Breast epithelium (tissue), 4 donors: ENCODE measurements at regions not wholly inside any gene's neighbourhood (a gene's known extent, or its start where the extent isn't known, plus 50 kb on each side); places are given as distances from the start of the nearest gene placed in this dataset.

Source experiments
- DNase-seq, 2 donors: peaks; one replicate each; pipeline ENCODE4 v3.0.0-alpha.2; 2019; ENCODE audit warnings: low spot score in 2 of 2
- H3K27ac ChIP-seq, 2 donors: fragments of 200-600 bp; sonication (generic) in 1 of 2; one replicate each; pipeline ENCODE4 v1.5.1; 2016 to 2019; ENCODE audit warnings: mild to moderate bottlenecking in 1 of 2
- H3K27me3 ChIP-seq, 2 donors: fragments of 200-600 bp; sonication (generic) in 1 of 2; one replicate each; pipeline versions ENCODE4 v1.5.1 to v1.6.0; 2017 to 2019; ENCODE audit warnings: control low read depth in 1 of 2, mild to moderate bottlenecking in 1 of 2
- H3K36me3 ChIP-seq: fragments of 200-600 bp; one replicate; pipeline ENCODE4 v1.5.1; 2019
- H3K4me1 ChIP-seq, 2 donors: fragments of 200-600 bp; sonication (generic); one replicate each; pipeline ENCODE4 v1.5.1; 2016 to 2019; ENCODE audit warnings: control low read depth in 1 of 2
- H3K4me3 ChIP-seq, 3 donors: fragments of 200-600 bp; sonication (generic); 1 replicate in 2 of 3; 2 replicates in 1 of 3; pipeline ENCODE4 v1.5.1; 2016 to 2019; ENCODE audit warnings: mild to moderate bottlenecking in 3 of 3, moderate library complexity in 2 of 3
- H3K9me3 ChIP-seq, 2 donors: fragments of 200-600 bp; sonication (generic) in 1 of 2; one replicate each; pipeline ENCODE4 v1.5.1; 2016 to 2019; ENCODE audit warnings: control low read depth in 1 of 2
- POLR2A ChIP-seq: fragments of 450-650 bp; IDR thresholded peaks from one replicate; pipeline ENCODE4 v1.6.1; 2016; ENCODE audit warnings: antibody characterized with exemption, mild to moderate bottlenecking, moderate library complexity
- POLR2AphosphoS5 ChIP-seq, 3 donors: sonication (generic); formaldehyde crosslinking; IDR thresholded peaks; one replicate each; pipeline ENCODE4 v1.6.1; 2017; ENCODE audit warnings: antibody characterized with exemption in 3 of 3
- intact Hi-C: fragments of 100-400 bp; cut with DNase I; formaldehyde crosslinking; loops from one replicate; pipeline ENCODE4 v1.15.1; 2023; ENCODE audit warnings: low total_unique reads
- TF ChIP-seq, protein P1 (sequence below), 3 donors: fragments of 450-650 bp; IDR thresholded peaks; one replicate each; pipeline ENCODE4 v1.5.1; 2016 to 2017; ENCODE audit warnings: antibody characterized with exemption in 3 of 3, mild to moderate bottlenecking in 3 of 3, moderate library complexity in 3 of 3

DNA sequence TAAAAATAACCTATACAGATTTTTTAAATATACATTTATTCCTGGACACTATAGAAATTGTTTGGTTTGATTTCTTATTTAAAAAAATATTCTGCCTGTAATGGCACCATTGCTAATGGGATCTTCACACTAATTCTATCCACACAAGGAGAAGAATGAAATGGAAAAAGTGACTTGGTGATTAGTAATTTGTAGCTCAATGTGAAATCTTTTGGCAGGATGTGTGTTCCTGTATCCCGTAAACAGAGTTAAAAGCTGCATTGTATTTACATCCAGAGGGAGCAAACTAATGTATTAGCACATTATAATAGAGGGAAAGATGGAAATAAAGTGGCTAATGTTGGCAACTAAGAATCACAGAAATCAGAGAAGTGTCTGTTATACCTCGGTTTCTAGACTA lies 1455.3 kb upstream of the FLRT2 start:
- no peaks in the 10 kb centered on the region for H3K9me3 ChIP-seq
- intact Hi-C loops: no loop called here
- H3K4me3 ChIP-seq: no peak overlapping the region
- no peak for DNase-seq
- TF ChIP-seq POLR2A: no peak
- no peak for TF ChIP-seq POLR2AphosphoS5 (IDR thresholded peaks at IDR 0.05)
- TF ChIP-seq, protein P1, sequence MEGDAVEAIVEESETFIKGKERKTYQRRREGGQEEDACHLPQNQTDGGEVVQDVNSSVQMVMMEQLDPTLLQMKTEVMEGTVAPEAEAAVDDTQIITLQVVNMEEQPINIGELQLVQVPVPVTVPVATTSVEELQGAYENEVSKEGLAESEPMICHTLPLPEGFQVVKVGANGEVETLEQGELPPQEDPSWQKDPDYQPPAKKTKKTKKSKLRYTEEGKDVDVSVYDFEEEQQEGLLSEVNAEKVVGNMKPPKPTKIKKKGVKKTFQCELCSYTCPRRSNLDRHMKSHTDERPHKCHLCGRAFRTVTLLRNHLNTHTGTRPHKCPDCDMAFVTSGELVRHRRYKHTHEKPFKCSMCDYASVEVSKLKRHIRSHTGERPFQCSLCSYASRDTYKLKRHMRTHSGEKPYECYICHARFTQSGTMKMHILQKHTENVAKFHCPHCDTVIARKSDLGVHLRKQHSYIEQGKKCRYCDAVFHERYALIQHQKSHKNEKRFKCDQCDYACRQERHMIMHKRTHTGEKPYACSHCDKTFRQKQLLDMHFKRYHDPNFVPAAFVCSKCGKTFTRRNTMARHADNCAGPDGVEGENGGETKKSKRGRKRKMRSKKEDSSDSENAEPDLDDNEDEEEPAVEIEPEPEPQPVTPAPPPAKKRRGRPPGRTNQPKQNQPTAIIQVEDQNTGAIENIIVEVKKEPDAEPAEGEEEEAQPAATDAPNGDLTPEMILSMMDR (IDR thresholded peaks at IDR 0.05): no peak
- no peak overlapping the region for H3K27ac ChIP-seq
- H3K36me3 ChIP-seq: no peaks in the 10 kb centered on the region
- no peaks in the 10 kb centered on the region for H3K4me1 ChIP-seq
- H3K27me3 ChIP-seq: no peaks in the 10 kb centered on the region

DNA sequence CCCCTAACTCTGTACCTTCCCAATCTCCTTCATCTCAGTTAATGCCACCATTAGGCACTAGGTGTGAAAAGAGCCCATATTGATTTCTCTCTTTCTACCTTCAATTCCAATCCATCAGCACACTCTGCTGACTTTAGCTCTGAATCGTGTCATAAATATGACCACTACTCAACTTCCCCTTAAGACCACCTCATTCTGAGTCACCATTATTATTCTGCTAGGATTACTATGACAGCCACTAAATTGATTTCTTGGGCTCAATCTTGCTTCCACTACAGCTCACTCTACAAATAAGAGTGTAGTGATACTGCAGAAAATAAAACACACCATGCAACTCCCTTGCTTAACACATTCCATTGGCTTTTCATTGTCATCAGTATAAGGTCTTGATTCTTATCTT lies 1449.0 kb upstream of the FLRT2 start:
- no peaks in the 10 kb centered on the region for H3K36me3 ChIP-seq
- intact Hi-C loops: no loop called here
- TF ChIP-seq POLR2AphosphoS5 (IDR thresholded peaks at IDR 0.05) (no peak), POLR2A (no peak)
- no peaks in the 10 kb centered on the region for H3K9me3 ChIP-seq
- no peaks in the 10 kb centered on the region for H3K27me3 ChIP-seq
- H3K27ac ChIP-seq: no peak overlapping the region
- no peak overlapping the region for H3K4me3 ChIP-seq
- DNase-seq: no peak
- peaks cover 0 to 4% of the 10 kb centered on the region in 2 donors for H3K4me1 ChIP-seq

DNA sequence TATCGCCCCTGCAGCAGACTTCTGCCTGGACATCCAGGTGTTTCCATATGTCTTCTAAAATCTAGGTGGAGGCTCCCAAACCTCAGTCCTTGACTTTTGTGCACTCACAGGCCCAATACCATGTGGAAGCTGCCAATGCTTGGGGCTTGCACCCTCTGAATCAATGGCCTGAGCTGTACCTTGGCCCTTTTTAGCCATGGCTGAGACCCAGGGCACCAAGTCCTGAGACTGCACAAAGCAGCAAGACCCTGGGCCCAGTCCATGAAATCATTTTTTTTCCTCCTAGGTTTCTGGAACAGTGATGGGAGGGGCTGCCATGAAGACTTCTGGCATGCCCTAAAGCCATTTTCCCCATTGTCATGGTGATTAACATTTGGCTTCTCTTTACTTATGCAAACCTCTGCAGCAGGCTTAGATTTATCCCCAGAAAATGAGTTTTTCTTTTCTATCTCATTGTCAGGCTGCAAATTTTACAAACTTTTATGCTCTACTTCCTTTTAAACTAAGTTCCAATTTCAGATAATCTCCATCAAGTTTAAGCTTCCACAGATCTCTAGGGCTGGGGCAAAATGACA lies 1445.8 kb upstream of the FLRT2 start:
- Histone ChIP-seq H3K36me3 (no peaks in the 10 kb centered on the region), H3K27ac (no peak overlapping the region), H3K4me1 (peaks cover 0 to 4% of the 10 kb centered on the region in 2 donors), H3K27me3 (no peaks in the 10 kb centered on the region), H3K9me3 (no peaks in the 10 kb centered on the region), H3K4me3 (no peak overlapping the region)
- intact Hi-C loops: no loop called here
- TF ChIP-seq, protein P1 (IDR thresholded peaks at IDR 0.05): no peak
- TF ChIP-seq POLR2A (no peak), POLR2AphosphoS5 (IDR thresholded peaks at IDR 0.05) (no peak)
- no peak for DNase-seq

DNA sequence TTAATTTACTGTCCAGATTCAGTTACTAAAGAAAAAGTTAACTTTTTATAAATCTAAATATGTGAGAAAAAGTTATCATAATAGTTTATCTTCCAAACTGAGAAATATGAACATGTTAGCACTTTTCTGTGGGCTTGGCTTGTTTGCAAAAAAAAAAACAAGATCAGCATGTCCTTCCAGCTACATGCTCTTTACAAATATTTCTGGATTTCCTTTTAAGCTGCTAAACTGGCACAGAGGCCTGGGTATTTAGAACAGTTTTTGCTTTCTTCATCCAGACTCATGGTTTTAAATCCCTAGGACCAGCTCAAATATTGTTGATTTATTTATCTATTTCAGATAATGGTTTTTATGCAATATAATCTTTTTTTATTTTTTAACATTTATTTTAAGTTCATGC lies 1444.5 kb upstream of the FLRT2 start:
- DNase-seq: no peak
- TF ChIP-seq POLR2A: no peak
- TF ChIP-seq, protein P1 (IDR thresholded peaks at IDR 0.05): no peak
- H3K36me3 ChIP-seq: no peaks in the 10 kb centered on the region
- H3K27ac ChIP-seq: no peak overlapping the region
- H3K27me3 ChIP-seq: no peaks in the 10 kb centered on the region
- H3K9me3 ChIP-seq: no peaks in the 10 kb centered on the region
- H3K4me3 ChIP-seq: no peak overlapping the region
- intact Hi-C loops: no loop called here
- H3K4me1 ChIP-seq: peaks cover 0 to 4% of the 10 kb centered on the region in 2 donors

DNA sequence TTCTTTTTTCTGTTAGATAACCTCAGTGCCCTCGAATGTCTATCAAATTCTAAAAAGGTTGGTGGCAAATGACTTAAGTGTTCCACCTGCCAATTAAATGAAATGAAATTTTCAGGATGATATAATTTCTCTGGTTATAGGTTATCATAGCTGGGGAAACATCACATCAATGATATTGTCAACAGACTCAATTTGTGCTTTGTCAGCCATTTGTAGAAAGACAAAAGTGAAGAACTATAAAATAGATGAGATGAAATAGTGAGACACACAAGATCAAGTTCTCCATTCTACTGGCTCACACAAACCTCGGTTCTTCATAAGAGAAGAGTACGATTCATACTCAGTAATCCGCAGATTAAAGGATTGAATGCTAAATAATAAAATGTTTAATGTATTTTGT lies 1443.2 kb upstream of the FLRT2 start:
- TF ChIP-seq, protein P1 (IDR thresholded peaks at IDR 0.05): no peak
- TF ChIP-seq POLR2A: no peak
- DNase-seq: no peak
- H3K36me3 ChIP-seq: no peaks in the 10 kb centered on the region
- intact Hi-C loops: no loop called here
- H3K4me1 ChIP-seq: peaks cover 0 to 4% of the 10 kb centered on the region in 2 donors
- no peak overlapping the region for H3K4me3 ChIP-seq
- no peaks in the 10 kb centered on the region for H3K27me3 ChIP-seq
- no peak overlapping the region for H3K27ac ChIP-seq
- no peaks in the 10 kb centered on the region for H3K9me3 ChIP-seq
